PC-3 (cell line): ENCODE measurements at regions not wholly inside any gene's neighbourhood (a gene's known extent, or its start where the extent isn't known, plus 50 kb on each side); places are given as distances from the start of the nearest gene placed in this dataset.

Experiments used
- ATAC-seq: fragments of 200-7000 bp; cut with Tn5 transposase; 2 replicates; pipeline ENCODE4 v1.9.1; 2020; ENCODE audit warnings: mild to moderate bottlenecking, moderate library complexity
- BruUV-seq: library from RNA; stranded (reverse); fragments of 400-500 nt; replicated peaks from 2 replicates; lab custom pipeline; 2021; lab: Mats Ljungman, UMichigan
- CTCF ChIA-PET: fragments of 300-600 bp; sonication (Branson Sonifier 250); formaldehyde crosslinking; loops from one replicate; lab custom pipeline; 2022; ENCODE audit warnings: antibody characterized with exemption; lab: Charles Lee
- POLR2A ChIA-PET: fragments of 300-600 bp; sonication (Branson Sonifier 250); formaldehyde crosslinking; loops from one replicate; lab custom pipeline; 2022; ENCODE audit warnings: antibody characterized with exemption; ENCODE audit not compliant: unreplicated experiment; lab: Charles Lee
- DNase-seq: peaks from one replicate; pipeline ENCODE4 v3.0.0-alpha.2; 2015
- H2AFZ ChIP-seq: fragments of 300-600 bp; sonication (generic); 2 replicates; pipeline ENCODE4 v1.6.0; 2016; ENCODE audit warnings: antibody characterized with exemption, low read length
- H3F3A ChIP-seq: fragments of 300-600 bp; sonication (generic); one replicate; pipeline ENCODE4 v1.6.0; 2017; ENCODE audit warnings: antibody characterized with exemption, low read length, control low read depth, mild to moderate bottlenecking; ENCODE audit not compliant: unreplicated experiment
- H3K27ac ChIP-seq: fragments of 300-600 bp; sonication (generic); 2 replicates; pipeline ENCODE4 v1.5.1; 2016; ENCODE audit warnings: mild to moderate bottlenecking, low read length
- H3K27me3 ChIP-seq: fragments of 300-600 bp; sonication (generic); 2 replicates; pipeline ENCODE4 v1.6.1; 2016; ENCODE audit warnings: low read length, mixed read lengths
- H3K36me3 ChIP-seq: fragments of 300-600 bp; sonication (generic); 2 replicates; pipeline ENCODE4 v1.6.1; 2016; ENCODE audit warnings: low read depth, mixed run types, low read length, mixed read lengths
- H3K4me1 ChIP-seq: fragments of 300-600 bp; sonication (generic); 2 replicates; pipeline ENCODE4 v1.5.1; 2016; ENCODE audit warnings: low read length; ENCODE audit not compliant: insufficient read depth
- H3K4me2 ChIP-seq: fragments of 300-600 bp; sonication (generic); 2 replicates; pipeline ENCODE4 v1.6.0; 2016; ENCODE audit warnings: low read length
- H3K4me3 ChIP-seq: fragments of 300-600 bp; sonication (generic); 2 replicates; pipeline ENCODE4 v1.5.1; 2016; ENCODE audit warnings: mild to moderate bottlenecking, low read length, mixed read lengths
- H3K79me2 ChIP-seq: fragments of 300-600 bp; sonication (generic); 2 replicates; pipeline ENCODE4 v1.6.1; 2017; ENCODE audit warnings: low read length, mixed read lengths
- H3K9ac ChIP-seq: fragments of 300-600 bp; sonication (generic); 2 replicates; pipeline ENCODE4 v1.6.0; 2016; ENCODE audit warnings: mild to moderate bottlenecking, low read length
- H3K9me2 ChIP-seq: fragments of 300-600 bp; sonication (generic); replicated peaks from 2 replicates; pipeline ENCODE4 v1.6.1; 2016; ENCODE audit warnings: mixed run types, low read length, mixed read lengths
- H3K9me3 ChIP-seq: fragments of 300-600 bp; sonication (generic); 2 replicates; pipeline ENCODE4 v1.6.1; 2016; ENCODE audit warnings: low read length, mixed read lengths
- H4K20me1 ChIP-seq: fragments of 300-600 bp; sonication (generic); 2 replicates; pipeline ENCODE4 v1.6.1; 2016; ENCODE audit warnings: low read length, mixed read lengths
- CTCF ChIP-seq: fragments of 300-600 bp; sonication (generic); conservative IDR thresholded peaks from 2 replicates; pipeline ENCODE4 v1.5.1; 2017; ENCODE audit warnings: antibody characterized with exemption, low read depth, mild to moderate bottlenecking, low read length
- EZH2 ChIP-seq: fragments of 300-600 bp; sonication (generic); IDR thresholded peaks from one replicate; pipeline ENCODE4 v1.6.1; 2017; ENCODE audit warnings: antibody characterized with exemption, mild to moderate bottlenecking, low read length; ENCODE audit not compliant: unreplicated experiment
- EZH2phosphoT487 ChIP-seq: fragments of 300-600 bp; sonication (generic); IDR thresholded peaks from 2 replicates; pipeline ENCODE4 v1.6.1; 2018; ENCODE audit warnings: mild to moderate bottlenecking, antibody characterized with exemption, low read length, borderline replicate concordance
- intact Hi-C: fragments of 100-400 bp; cut with micrococcal nuclease; formaldehyde crosslinking; loops from 2 replicates; pipeline ENCODE4 v1.9.0; 2023

GRCh38 chr16:48818257-48818656, 208.3 kb upstream of the N4BP1 start:
- intact Hi-C loops, result no loop called here
- CTCF ChIA-PET, result no interaction called here
- no TSS peak for BruUV-seq
- Histone ChIP-seq H3K27me3 (peaks cover 38% of the 10 kb centered on the region), H3F3A (no peaks in the 10 kb centered on the region), H2AFZ (no peak overlapping the region), H3K9ac (no peak overlapping the region), H3K9me2 (no peaks in the 10 kb centered on the region), H3K4me1 (no peaks in the 10 kb centered on the region), H4K20me1 (no peaks in the 10 kb centered on the region), H3K79me2 (no peaks in the 10 kb centered on the region), H3K4me3 (no peak overlapping the region), H3K4me2 (no peak overlapping the region), H3K9me3 (no peaks in the 10 kb centered on the region), H3K36me3 (no peaks in the 10 kb centered on the region), H3K27ac (no peak overlapping the region)
- TF ChIP-seq EZH2phosphoT487 (no peak), CTCF (no peak), EZH2 (no peak)
- POLR2A ChIA-PET, result no interaction called here
- DNase-seq (no peak), ATAC-seq (no peak)

- POLR2A ChIA-PET, result no interaction called here
- CTCF ChIA-PET, result no interaction called here
- TF ChIP-seq EZH2phosphoT487 (no peak), CTCF (no peak), EZH2 (no peak)
- H2AFZ ChIP-seq, result no peak overlapping the region
- H3K27me3 ChIP-seq, result peaks cover 50% of the 10 kb centered on the region
- no peaks in the 10 kb centered on the region for H4K20me1 ChIP-seq
- no peaks in the 10 kb centered on the region for H3K4me1 ChIP-seq
- no TSS peak for BruUV-seq
- DNase-seq (no peak), ATAC-seq (no peak)
- H3K4me3 ChIP-seq, result no peak overlapping the region
- no peaks in the 10 kb centered on the region for H3K9me3 ChIP-seq
- intact Hi-C loops, result no loop called here
- no peaks in the 10 kb centered on the region for H3K36me3 ChIP-seq
- H3K9ac ChIP-seq, result no peak overlapping the region
- H3K27ac ChIP-seq, result no peak overlapping the region
- no peak overlapping the region for H3K4me2 ChIP-seq
- no peaks in the 10 kb centered on the region for H3F3A ChIP-seq
- no peaks in the 10 kb centered on the region for H3K9me2 ChIP-seq
- no peaks in the 10 kb centered on the region for H3K79me2 ChIP-seq
Measured at GRCh38 chr16:48817032-48817431, 207.1 kb upstream of the N4BP1 start.

GRCh38 chr16:48816393-48816792, 206.4 kb upstream of the N4BP1 start:
- no TSS peak for BruUV-seq
- no peaks in the 10 kb centered on the region for H3K36me3 ChIP-seq
- DNase-seq (no peak), ATAC-seq (no peak)
- H3F3A ChIP-seq, result no peaks in the 10 kb centered on the region
- peaks cover 56% of the 10 kb centered on the region for H3K27me3 ChIP-seq
- CTCF ChIA-PET, result no interaction called here
- H3K9me2 ChIP-seq, result no peaks in the 10 kb centered on the region
- no peak overlapping the region for H2AFZ ChIP-seq
- POLR2A ChIA-PET, result no interaction called here
- no peak for TF ChIP-seq EZH2phosphoT487
- TF ChIP-seq EZH2, result no peak
- no peak for TF ChIP-seq CTCF
- no peak overlapping the region for H3K9ac ChIP-seq
- intact Hi-C loops, result no loop called here
- H3K79me2 ChIP-seq, result no peaks in the 10 kb centered on the region
- no peaks in the 10 kb centered on the region for H3K4me1 ChIP-seq
- no peak overlapping the region for H3K27ac ChIP-seq
- no peak overlapping the region for H3K4me2 ChIP-seq
- no peaks in the 10 kb centered on the region for H3K9me3 ChIP-seq
- H4K20me1 ChIP-seq, result no peaks in the 10 kb centered on the region
- H3K4me3 ChIP-seq, result no peak overlapping the region
